22Rv1 (cell line): ENCODE measurements at regions not wholly inside any gene's neighbourhood (a gene's known extent, or its start where the extent isn't known, plus 50 kb on each side); places are given as distances from the start of the nearest gene placed in this dataset.

ENCODE experiments used
- CTCF ChIP-seq: fragments of 450-650 bp; IDR thresholded peaks from 2 replicates; pipeline ENCODE4 v1.5.1; 2017; ENCODE audit warnings: mild to moderate bottlenecking
- ZFX ChIP-seq: fragments of 450-650 bp; IDR thresholded peaks from 2 replicates; pipeline ENCODE4 v1.6.1; 2017; ENCODE audit warnings: antibody characterized with exemption, borderline replicate concordance

GRCh38 chr6:22722913-22723312 is 153.5 kb downstream of the HDGFL1 start:
- TF ChIP-seq CTCF (no peak), ZFX (no peak)
